Suprapubic skin (tissue), 4 donors: ENCODE measurements at regions not wholly inside any gene's neighbourhood (a gene's known extent, or its start where the extent isn't known, plus 50 kb on each side); places are given as distances from the start of the nearest gene placed in this dataset.

Experiments
- EP300 ChIP-seq: sonication (generic); formaldehyde crosslinking; IDR thresholded peaks from one replicate; pipeline ENCODE4 v1.6.1; 2017; ENCODE audit warnings: antibody characterized with exemption
- POLR2A ChIP-seq, 2 donors: fragments of 450-650 bp; IDR thresholded peaks; one replicate each; pipeline ENCODE4 v1.6.1; 2017; ENCODE audit warnings: antibody characterized with exemption in 2 of 2, mild to moderate bottlenecking in 2 of 2, moderate library complexity in 2 of 2
- POLR2AphosphoS5 ChIP-seq, 3 donors: sonication (generic); formaldehyde crosslinking; IDR thresholded peaks; one replicate each; pipeline ENCODE4 v1.6.1; 2017; ENCODE audit warnings: antibody characterized with exemption in 3 of 3
- TF ChIP-seq, protein P1 (sequence below), 2 donors: fragments of 200-600 bp in 1 of 2; fragments of 450-650 bp in 1 of 2; sonication (generic) in 1 of 2; IDR thresholded peaks; one replicate each; pipeline ENCODE4 v1.5.1; 2016 to 2019; ENCODE audit warnings: antibody characterized with exemption in 2 of 2, mild to moderate bottlenecking in 1 of 2, moderate library complexity in 1 of 2

DNA sequence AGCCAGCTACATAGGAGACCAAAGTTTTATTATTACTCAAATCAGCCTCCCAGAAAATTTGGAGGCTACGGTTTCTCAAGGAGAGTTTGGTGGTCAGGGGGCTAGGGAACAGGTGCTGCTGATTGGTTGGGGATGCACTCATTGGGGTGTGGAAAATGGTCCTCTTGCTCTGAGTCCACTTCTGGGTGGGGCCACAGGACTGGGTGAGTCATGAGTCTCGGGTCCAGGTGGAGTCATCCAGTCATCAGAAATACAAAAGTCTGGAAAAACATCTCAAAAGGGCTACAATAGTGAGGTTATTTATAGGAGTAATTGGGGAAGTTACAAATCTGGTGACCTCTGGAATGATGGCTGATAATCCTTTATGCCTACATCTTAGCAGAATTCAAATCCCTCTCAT lies 54.3 kb upstream of the SLC22A16 start:
- TF ChIP-seq, protein P1, sequence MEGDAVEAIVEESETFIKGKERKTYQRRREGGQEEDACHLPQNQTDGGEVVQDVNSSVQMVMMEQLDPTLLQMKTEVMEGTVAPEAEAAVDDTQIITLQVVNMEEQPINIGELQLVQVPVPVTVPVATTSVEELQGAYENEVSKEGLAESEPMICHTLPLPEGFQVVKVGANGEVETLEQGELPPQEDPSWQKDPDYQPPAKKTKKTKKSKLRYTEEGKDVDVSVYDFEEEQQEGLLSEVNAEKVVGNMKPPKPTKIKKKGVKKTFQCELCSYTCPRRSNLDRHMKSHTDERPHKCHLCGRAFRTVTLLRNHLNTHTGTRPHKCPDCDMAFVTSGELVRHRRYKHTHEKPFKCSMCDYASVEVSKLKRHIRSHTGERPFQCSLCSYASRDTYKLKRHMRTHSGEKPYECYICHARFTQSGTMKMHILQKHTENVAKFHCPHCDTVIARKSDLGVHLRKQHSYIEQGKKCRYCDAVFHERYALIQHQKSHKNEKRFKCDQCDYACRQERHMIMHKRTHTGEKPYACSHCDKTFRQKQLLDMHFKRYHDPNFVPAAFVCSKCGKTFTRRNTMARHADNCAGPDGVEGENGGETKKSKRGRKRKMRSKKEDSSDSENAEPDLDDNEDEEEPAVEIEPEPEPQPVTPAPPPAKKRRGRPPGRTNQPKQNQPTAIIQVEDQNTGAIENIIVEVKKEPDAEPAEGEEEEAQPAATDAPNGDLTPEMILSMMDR (IDR thresholded peaks at IDR 0.05): no peak
- TF ChIP-seq POLR2A (IDR thresholded peaks at IDR 0.05) (no peak), POLR2AphosphoS5 (IDR thresholded peaks at IDR 0.05) (no peak), EP300 (no peak)
